ENCODE measurements at regions not wholly inside any gene's neighbourhood (a gene's known extent, or its start where the extent isn't known, plus 50 kb on each side); places are given as distances from the start of the nearest gene placed in this dataset.
A peak's percentile ranks its signal among the peaks of the same experiment; 100 is the strongest.
"Not testable (repeated sequence)": the region's sequence is repeated elsewhere in the genome, so short reads cannot be mapped to it uniquely, and the experiment has no call there.

DNA sequence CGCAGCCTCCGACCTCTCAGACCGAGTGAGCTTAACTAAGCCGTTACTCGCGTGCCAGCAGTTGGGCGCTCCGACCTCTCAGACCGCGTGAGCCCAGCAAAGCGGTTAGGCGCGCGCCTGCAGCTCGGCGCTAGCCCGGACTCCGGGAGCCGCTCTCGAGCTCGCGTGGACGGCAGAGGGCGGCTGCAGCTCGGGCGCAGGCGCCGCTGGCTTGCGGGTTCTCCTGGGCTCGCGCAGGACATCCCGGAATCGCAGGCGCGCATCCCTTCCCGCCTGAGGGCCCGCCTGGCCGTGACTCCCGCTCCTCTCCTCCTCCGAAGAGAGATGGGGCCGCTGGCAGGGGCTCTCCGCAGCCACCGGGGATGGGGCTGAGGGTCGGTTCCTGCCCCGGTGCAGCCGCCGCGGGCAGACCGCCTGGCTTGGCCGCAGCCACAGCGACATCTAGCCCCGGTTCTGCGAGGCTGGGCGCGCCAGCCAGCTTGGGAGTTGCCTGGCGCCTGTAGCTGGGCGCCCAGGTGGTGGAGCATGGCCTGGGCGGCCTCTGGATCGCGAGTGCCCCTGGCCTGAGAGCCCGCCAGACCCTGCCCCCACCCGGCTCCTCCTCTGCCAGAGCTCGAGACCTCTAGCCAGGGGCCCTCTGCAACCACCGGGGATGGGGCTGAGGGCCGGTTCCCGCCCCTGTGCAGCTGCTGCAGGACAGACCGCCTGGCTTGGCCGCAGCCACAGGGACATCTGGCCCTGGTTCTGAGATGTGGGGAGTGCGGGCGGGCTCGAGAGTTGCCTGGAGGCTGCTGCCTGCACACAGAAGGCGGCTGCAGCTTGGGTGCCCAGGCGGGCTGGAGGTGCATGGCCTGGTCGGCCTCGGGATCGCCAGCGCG lies 85.7 kb upstream of the CCDC180 start:
- TF ChIP-seq L3MBTL2 (conservative IDR thresholded peaks at IDR 0.05): peak; percentile 17; the same call in 1 of the 2 replicates
- DNase-seq (ENCODE audit: extremely low spot score); CTCF ChIA-PET: not testable (repeated sequence)
- POLR2A ChIA-PET: interaction anchor here (2.7 kb wide), 1 partner anchor 16 kb away, joined by 21 read pairs; no protein-coding TSS in a partner anchor

- CTCF ChIA-PET: no interaction called here
- DNase-seq (ENCODE audit: extremely low spot score): no peak
- TF ChIP-seq ZNF384 (IDR thresholded peaks at IDR 0.05) (no peak), SP1 (IDR thresholded peaks at IDR 0.05) (no peak), ARNT (IDR thresholded peaks at IDR 0.05) (no peak), LEF1 (IDR thresholded peaks at IDR 0.05; ENCODE audit: borderline replicate concordance) (no peak), FOXA1 (IDR thresholded peaks at IDR 0.05) (no peak), BHLHE40 (IDR thresholded peaks at IDR 0.05; ENCODE audit: borderline replicate concordance) (no peak), HDGF (IDR thresholded peaks at IDR 0.05; ENCODE audit: borderline replicate concordance) (no peak), SUZ12 (IDR thresholded peaks at IDR 0.05) (no peak), L3MBTL2 (conservative IDR thresholded peaks at IDR 0.05) (no peak), PKNOX1 (IDR thresholded peaks at IDR 0.05) (no peak), TARDBP (IDR thresholded peaks at IDR 0.05) (no peak), FOXM1 (IDR thresholded peaks at IDR 0.05; ENCODE audit: borderline replicate concordance) (no peak), ELF4 (IDR thresholded peaks at IDR 0.05) (no peak)
- POLR2A ChIA-PET: interaction anchor here (2.7 kb wide), 1 partner anchor 17 kb away, joined by 21 read pairs; no protein-coding TSS in a partner anchor
Measured at GRCh38 chr9:97220894-97221477, 86.5 kb upstream of the CCDC180 start.

DNA sequence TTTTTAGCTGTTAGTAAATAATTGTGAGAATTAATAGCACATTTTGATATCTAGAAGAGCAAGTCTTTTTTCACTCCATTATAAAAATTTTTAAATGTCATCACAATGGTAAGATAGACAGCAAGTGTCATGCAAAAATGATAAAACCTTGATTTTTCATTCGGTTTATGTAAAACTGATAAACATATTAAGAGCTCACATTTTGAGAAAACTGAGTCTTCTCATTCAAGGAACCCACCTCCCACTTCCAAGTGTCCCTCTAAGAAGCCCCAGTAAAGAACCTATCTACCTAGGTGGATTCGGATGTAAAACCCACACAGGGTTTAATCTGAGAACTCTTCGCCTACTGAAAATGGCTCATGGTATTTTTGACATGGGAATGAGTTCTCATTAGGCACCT lies 87.1 kb upstream of the CCDC180 start:
- POLR2A ChIA-PET: interaction anchor here (2.7 kb wide), 1 partner anchor 17 kb away, joined by 21 read pairs; no protein-coding TSS in a partner anchor
- DNase-seq (ENCODE audit: extremely low spot score); CTCF ChIA-PET: not testable (repeated sequence)

- POLR2A ChIA-PET: interaction anchor here (2.7 kb wide), 1 partner anchor 18 kb away, joined by 21 read pairs; no protein-coding TSS in a partner anchor
- CTCF ChIA-PET: not testable (repeated sequence)
Measured at GRCh38 chr9:97219443-97220140, 87.9 kb upstream of the CCDC180 start.

DNA sequence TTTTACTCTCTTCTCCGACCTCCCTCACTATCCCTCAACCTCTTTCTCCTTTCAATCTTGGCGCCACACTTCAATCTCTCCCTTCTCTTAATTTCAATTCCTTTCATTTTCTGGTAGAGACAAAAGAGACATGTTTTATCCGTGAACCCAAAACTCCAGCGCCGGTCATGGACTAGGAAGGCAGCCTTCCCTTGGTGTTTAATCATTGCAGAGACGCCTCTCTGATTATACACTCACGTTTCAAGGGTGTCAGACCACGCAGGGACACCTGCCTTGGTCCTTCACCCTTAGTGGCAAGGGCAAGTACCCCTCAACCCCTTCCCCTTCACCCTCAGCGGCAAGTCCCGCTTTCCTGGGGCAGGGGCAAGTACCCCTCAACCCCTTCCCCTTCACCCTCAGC lies 92.3 kb upstream of the CCDC180 start:
- POLR2A ChIA-PET; CTCF ChIA-PET; DNase-seq (ENCODE audit: extremely low spot score): not testable (repeated sequence)

More at GRCh38 chr9:97219443-97220140, 87.9 kb upstream of the CCDC180 start:
- DNase-seq (ENCODE audit: extremely low spot score): not testable (repeated sequence)

DNA sequence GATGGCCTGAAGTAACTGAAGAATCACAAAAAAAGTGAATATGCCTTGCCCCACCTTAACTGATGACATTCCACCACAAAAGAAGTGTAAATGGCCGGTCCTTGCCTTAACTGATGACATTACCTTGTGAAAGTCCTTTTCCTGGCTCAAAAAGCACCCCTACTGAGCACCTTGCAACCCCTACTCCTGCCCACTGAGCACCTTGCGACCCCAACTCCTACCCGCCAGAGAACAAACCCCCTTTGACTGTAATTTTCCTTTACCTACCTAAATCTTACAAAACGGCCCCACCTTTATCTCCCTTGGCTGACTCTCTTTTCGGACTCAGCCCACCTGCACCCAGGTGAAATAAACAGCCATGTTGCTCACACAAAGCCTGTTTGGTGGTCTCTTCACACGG lies 92.9 kb upstream of the CCDC180 start:
- DNase-seq (ENCODE audit: extremely low spot score); CTCF ChIA-PET; POLR2A ChIA-PET: not testable (repeated sequence)

DNA sequence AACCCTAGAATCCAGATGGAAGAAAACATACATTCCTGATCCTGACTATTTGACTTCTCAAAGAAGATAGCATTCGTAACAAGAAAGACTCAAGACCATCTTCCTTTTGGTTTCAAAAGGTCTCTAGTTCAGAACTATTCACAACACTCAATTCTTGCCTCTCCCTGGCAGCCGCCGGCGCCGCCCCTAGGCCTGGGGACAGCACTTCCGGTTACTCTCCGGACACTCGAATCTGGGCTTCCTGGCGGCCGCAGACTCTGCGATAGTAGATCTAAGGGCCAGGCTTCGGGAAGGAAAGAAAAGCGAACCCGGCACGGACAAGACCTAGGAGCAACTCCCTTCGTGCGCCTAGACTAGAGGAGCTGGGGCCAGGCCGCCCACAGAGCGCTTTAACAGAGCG lies 107.8 kb upstream of the CCDC180 start:
- POLR2A ChIA-PET; CTCF ChIA-PET; DNase-seq (ENCODE audit: extremely low spot score): not testable (repeated sequence)

DNA sequence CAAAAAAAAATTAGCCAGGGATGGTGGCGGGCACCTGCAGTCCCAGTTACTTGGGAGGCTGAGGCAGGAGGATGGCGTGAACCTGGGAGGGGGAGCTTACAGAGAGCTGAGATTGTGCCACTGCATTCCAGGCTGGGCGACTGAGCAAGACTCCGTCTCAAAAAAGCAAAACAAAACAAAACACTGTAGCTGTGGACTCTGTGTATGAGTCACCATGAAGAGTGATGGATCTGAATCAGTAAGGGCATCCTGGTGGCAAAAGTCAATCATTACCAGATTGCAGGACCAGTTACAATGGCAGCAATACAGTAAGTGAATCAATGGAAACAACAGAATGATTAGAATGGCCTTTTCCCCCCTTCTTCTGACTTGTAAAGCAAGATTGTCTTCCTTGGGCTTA lies 113.7 kb upstream of the CCDC180 start:
- DNase-seq (ENCODE audit: extremely low spot score); CTCF ChIA-PET; POLR2A ChIA-PET: not testable (repeated sequence)

- ChIA-PET CTCF (no interaction called here), POLR2A (no interaction called here)
- no peak for DNase-seq (ENCODE audit: extremely low spot score)
- no peak for TF ChIP-seq FOXM1 (IDR thresholded peaks at IDR 0.05; ENCODE audit: borderline replicate concordance)
- no peak for TF ChIP-seq L3MBTL2 (conservative IDR thresholded peaks at IDR 0.05)
- TF ChIP-seq FOXK2 (IDR thresholded peaks at IDR 0.05): no peak
- no peak for TF ChIP-seq ZNF384 (IDR thresholded peaks at IDR 0.05)
- TF ChIP-seq ARNT (IDR thresholded peaks at IDR 0.05): no peak
- no peak for TF ChIP-seq SUZ12 (IDR thresholded peaks at IDR 0.05)
- no peak for TF ChIP-seq BHLHE40 (IDR thresholded peaks at IDR 0.05; ENCODE audit: borderline replicate concordance)
- no peak for TF ChIP-seq HDGF (IDR thresholded peaks at IDR 0.05; ENCODE audit: borderline replicate concordance)
- TF ChIP-seq PKNOX1 (IDR thresholded peaks at IDR 0.05): no peak
- no peak for TF ChIP-seq LEF1 (IDR thresholded peaks at IDR 0.05; ENCODE audit: borderline replicate concordance)
- no peak for TF ChIP-seq CTBP1 (IDR thresholded peaks at IDR 0.05; ENCODE audit: borderline replicate concordance)
- TF ChIP-seq FOXA1 (IDR thresholded peaks at IDR 0.05): no peak
- TF ChIP-seq NFRKB (IDR thresholded peaks at IDR 0.05): no peak
- no peak for TF ChIP-seq TARDBP (IDR thresholded peaks at IDR 0.05)
- no peak for TF ChIP-seq ELF4 (IDR thresholded peaks at IDR 0.05)
Measured at GRCh38 chr9:97188545-97188944, 118.9 kb upstream of the CCDC180 start.

- CTCF ChIA-PET; DNase-seq (ENCODE audit: extremely low spot score); POLR2A ChIA-PET: not testable (repeated sequence)
Measured at GRCh38 chr9:97187706-97188105, 119.8 kb upstream of the CCDC180 start.
